Osteocyte (in vitro differentiated cells): ENCODE measurements at regions not wholly inside any gene's neighbourhood (a gene's known extent, or its start where the extent isn't known, plus 50 kb on each side); places are given as distances from the start of the nearest gene placed in this dataset.
A peak's percentile ranks its signal among the peaks of the same experiment; 100 is the strongest.

ENCODE experiments used
- DNase-seq: peaks from one replicate; pipeline ENCODE4 v3.0.0; 2021; ENCODE audit warnings: mixed read lengths; ENCODE audit not compliant: unreplicated experiment; ENCODE audit errors: extremely low spot score
- H3K27ac Mint-ChIP-seq: one replicate; pipeline ENCODE4 v1.8.0; 2021; ENCODE audit warnings: mild to moderate bottlenecking, mixed read lengths; ENCODE audit not compliant: unreplicated experiment
- H3K27me3 Mint-ChIP-seq: one replicate; pipeline ENCODE4 v1.8.0; 2021; ENCODE audit warnings: mixed read lengths; ENCODE audit not compliant: unreplicated experiment
- H3K36me3 Mint-ChIP-seq: one replicate; pipeline ENCODE4 v1.8.0; 2021; ENCODE audit warnings: mixed read lengths; ENCODE audit not compliant: unreplicated experiment
- H3K4me1 Mint-ChIP-seq: one replicate; pipeline ENCODE4 v1.8.0; 2021; ENCODE audit warnings: mixed read lengths; ENCODE audit not compliant: unreplicated experiment
- H3K4me3 Mint-ChIP-seq: one replicate; pipeline ENCODE4 v1.8.0; 2021; ENCODE audit warnings: mild to moderate bottlenecking, moderate library complexity, mixed read lengths; ENCODE audit not compliant: unreplicated experiment
- H3K9me3 Mint-ChIP-seq: one replicate; pipeline ENCODE4 v1.8.0; 2021; ENCODE audit warnings: mixed read lengths; ENCODE audit not compliant: unreplicated experiment
- CTCF ChIP-seq: fragments of 200-600 bp; sonication (generic); IDR thresholded peaks from 2 replicates; pipeline ENCODE4 v1.5.0; 2021; ENCODE audit warnings: antibody characterized with exemption, mild to moderate bottlenecking, moderate library complexity

DNA sequence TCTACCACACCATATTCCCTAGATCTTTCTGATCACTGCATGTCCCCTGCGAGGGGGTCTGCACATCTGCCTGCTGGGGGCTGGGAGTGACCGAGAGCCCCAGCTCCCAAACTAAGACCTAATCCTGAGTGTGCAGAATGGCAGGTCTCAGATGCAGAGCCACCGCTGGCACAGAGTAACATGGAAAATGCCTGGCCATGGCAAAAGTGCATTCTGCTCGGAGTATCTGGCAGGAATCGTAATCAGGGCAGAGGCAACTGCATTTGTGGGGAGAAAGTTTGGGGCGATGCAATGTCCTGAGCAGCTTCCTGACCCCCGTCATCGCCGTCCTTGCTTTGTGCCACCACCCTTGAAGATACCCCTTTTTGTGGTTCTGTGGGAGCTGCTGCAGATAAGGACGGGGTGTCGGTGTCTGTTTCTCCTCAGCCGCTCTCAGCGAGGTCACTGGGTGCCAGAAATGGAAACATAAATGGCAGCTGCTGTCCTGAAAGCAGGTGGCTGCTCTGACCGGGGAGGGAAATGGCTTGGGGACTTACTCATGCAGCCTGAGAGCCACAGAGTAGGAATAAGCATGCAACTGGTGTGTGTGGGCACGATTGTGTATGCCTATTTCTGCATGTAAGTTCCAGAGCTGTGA lies 157.9 kb downstream of the LY86 start:
- TF ChIP-seq CTCF = no peak
- Mint-ChIP-seq H3K4me3 (no peak overlapping the region), H3K27me3 (no peaks in the 10 kb centered on the region), H3K36me3 (no peaks in the 10 kb centered on the region), H3K9me3 (no peaks in the 10 kb centered on the region), H3K4me1 (peaks cover 4% of the 10 kb centered on the region), H3K27ac (no peak overlapping the region)
- no peak for DNase-seq

DNA sequence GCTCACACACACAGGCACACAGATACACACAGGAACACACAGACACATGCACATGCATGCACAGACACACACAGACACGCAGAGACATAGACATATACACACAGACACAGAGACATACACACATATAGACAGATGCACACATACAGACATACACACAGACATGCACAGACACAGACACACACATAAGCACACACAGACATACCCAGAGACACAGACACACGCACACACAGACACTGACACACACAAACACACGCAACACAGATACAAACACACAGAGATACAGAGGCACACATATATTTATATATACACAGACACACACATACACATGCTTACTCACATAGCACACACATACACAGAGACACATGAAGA lies 158.4 kb downstream of the LY86 start:
- Mint-ChIP-seq H3K4me3 (no peak overlapping the region), H3K27ac (no peak overlapping the region), H3K9me3 (no peaks in the 10 kb centered on the region), H3K27me3 (no peaks in the 10 kb centered on the region), H3K36me3 (no peaks in the 10 kb centered on the region), H3K4me1 (peaks cover 4% of the 10 kb centered on the region)
- no peak for TF ChIP-seq CTCF
- no peak for DNase-seq

DNA sequence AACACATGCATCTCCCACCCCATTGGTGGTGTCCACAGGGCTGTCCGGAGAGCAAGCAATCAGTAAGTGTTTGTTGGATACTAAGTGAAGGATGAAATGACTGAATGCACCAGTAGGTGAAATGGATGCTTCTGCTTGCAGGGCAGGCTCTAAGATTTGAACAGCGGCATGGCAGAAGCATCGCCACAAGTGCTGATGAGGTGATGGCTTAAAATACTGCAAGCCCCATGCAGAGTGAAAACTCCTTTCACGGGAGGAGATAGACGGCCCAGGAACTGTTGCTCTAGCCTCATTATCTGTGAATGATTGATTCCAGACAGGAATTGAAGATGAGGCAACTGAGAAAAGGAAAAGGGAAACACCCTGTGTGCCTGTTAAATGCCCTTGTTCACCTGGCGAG lies 158.9 kb downstream of the LY86 start:
- no peak overlapping the region for H3K27ac Mint-ChIP-seq
- no peak overlapping the region for H3K4me3 Mint-ChIP-seq
- no peak for TF ChIP-seq CTCF
- H3K4me1 Mint-ChIP-seq = peaks cover 4% of the 10 kb centered on the region
- no peaks in the 10 kb centered on the region for H3K9me3 Mint-ChIP-seq
- H3K36me3 Mint-ChIP-seq = no peaks in the 10 kb centered on the region
- H3K27me3 Mint-ChIP-seq = no peaks in the 10 kb centered on the region
- DNase-seq = no peak

- no peaks in the 10 kb centered on the region for H3K9me3 Mint-ChIP-seq
- H3K27ac Mint-ChIP-seq = no peak overlapping the region
- peaks cover 4% of the 10 kb centered on the region for H3K4me1 Mint-ChIP-seq
- DNase-seq = no peak
- no peak for TF ChIP-seq CTCF
- no peak overlapping the region for H3K4me3 Mint-ChIP-seq
- H3K36me3 Mint-ChIP-seq = no peaks in the 10 kb centered on the region
- H3K27me3 Mint-ChIP-seq = no peaks in the 10 kb centered on the region
These were observed 159.5 kb downstream of the LY86 start for GRCh38 chr6:6748001-6748400.

DNA sequence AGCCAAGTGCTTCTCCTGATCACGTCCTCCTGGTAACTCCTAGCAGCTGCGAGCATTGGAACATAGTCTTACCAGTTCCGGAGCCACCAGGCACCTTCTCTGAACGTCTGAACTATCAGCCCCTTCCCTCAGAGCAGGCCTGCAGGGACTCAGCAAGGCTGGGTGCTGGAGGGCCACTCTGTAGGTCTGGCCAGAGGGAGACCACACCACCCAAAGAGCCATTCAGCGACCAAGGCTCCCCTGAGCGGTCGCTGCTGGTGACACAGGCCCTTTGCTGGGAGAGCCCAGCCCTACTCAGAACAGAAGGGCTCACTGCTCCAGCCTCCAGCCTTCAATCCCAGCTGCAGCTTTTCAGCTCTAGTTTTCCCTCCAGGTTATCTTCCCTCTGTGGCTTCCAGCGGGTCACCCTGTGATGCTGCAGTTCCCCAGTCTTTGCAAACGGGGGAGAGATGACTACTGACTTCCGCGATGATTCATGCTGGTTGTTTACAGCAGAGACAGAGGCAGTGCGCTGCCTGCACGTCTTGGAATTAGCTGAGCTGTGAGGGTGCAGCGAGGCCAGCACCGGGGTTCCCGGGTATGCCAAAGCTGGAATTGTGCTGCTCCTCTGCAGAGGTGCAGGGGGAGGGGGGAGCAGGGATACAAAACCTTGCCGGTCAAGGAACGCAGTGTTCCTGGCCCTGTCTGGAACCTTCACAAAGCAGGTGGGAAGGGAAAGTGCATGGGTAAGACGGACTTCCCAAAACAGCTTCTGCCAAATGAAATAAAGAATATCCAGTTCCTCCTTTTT lies 161.4 kb downstream of the LY86 start:
- no peaks in the 10 kb centered on the region for H3K9me3 Mint-ChIP-seq
- TF ChIP-seq CTCF = no peak
- H3K4me3 Mint-ChIP-seq = peak overlapping the region; percentile 44
- H3K36me3 Mint-ChIP-seq = no peaks in the 10 kb centered on the region
- H3K27me3 Mint-ChIP-seq = no peaks in the 10 kb centered on the region
- no peak overlapping the region for H3K27ac Mint-ChIP-seq
- peaks cover 4% of the 10 kb centered on the region for H3K4me1 Mint-ChIP-seq
- no peak for DNase-seq
